Spleen (tissue), 11 donors: ENCODE measurements at regions not wholly inside any gene's neighbourhood (a gene's known extent, or its start where the extent isn't known, plus 50 kb on each side); places are given as distances from the start of the nearest gene placed in this dataset.

Source experiments
- DNase-seq: peaks from one replicate; pipeline ENCODE4 v3.0.0-alpha.2; 2020
- H3K27ac ChIP-seq, 8 donors: fragments of 200-600 bp; sonication (generic) in 7 of 8; 1 replicate in 4 of 8; 2 replicates in 4 of 8; pipeline versions ENCODE4 v1.5.0 to v1.8.0; 2016 to 2021; ENCODE audit warnings: inconsistent platforms in 4 of 8, mild to moderate bottlenecking in 4 of 8, moderate library complexity in 1 of 8
- H3K27me3 ChIP-seq, 7 donors: fragments of 200-600 bp; sonication (generic) in 6 of 7; replicated peaks in 1 of 7; 1 replicate in 4 of 7; 2 replicates in 3 of 7; pipeline versions ENCODE4 v1.5.0 to v1.8.0; 2016 to 2021; ENCODE audit warnings: inconsistent platforms in 3 of 7, mild to moderate bottlenecking in 1 of 7
- H3K36me3 ChIP-seq, 6 donors: fragments of 200-600 bp; sonication (generic) in 5 of 6; 1 replicate in 4 of 6; 2 replicates in 2 of 6; pipeline versions ENCODE4 v1.5.0 to v1.8.0; 2016 to 2021; ENCODE audit warnings: inconsistent platforms in 2 of 6
- H3K4me1 ChIP-seq, 6 donors: fragments of 200-600 bp; sonication (generic) in 5 of 6; 1 replicate in 3 of 6; 2 replicates in 3 of 6; pipeline versions ENCODE4 v1.5.0 to v1.8.0; 2016 to 2021; ENCODE audit warnings: inconsistent platforms in 3 of 6
- H3K4me3 ChIP-seq, 8 donors: fragments of 200-600 bp; sonication (generic) in 7 of 8; 1 replicate in 4 of 8; 2 replicates in 4 of 8; pipeline versions ENCODE4 v1.5.0 to v1.8.0; 2016 to 2021; ENCODE audit warnings: inconsistent platforms in 4 of 8, mild to moderate bottlenecking in 4 of 8, moderate library complexity in 2 of 8
- H3K9me3 ChIP-seq, 8 donors: fragments of 200-600 bp; sonication (generic) in 7 of 8; 1 replicate in 4 of 8; 2 replicates in 4 of 8; pipeline versions ENCODE4 v1.5.0 to v1.8.0; 2016 to 2021; ENCODE audit warnings: inconsistent platforms in 4 of 8
- POLR2A ChIP-seq, 3 donors: fragments of 450-650 bp; IDR thresholded peaks; one replicate each; pipeline ENCODE4 v1.5.1; 2017; ENCODE audit warnings: antibody characterized with exemption in 3 of 3, mild to moderate bottlenecking in 1 of 3
- POLR2AphosphoS5 ChIP-seq, 3 donors: sonication (generic); formaldehyde crosslinking; IDR thresholded peaks; one replicate each; pipeline ENCODE4 v1.5.1; 2017; ENCODE audit warnings: antibody characterized with exemption in 3 of 3
- WGBS, 5 donors: extraction: QIAGEN DNeasy Blood & Tissue Kit in 3 of 5; methylation state at CpG; one replicate each; pipeline versions ENCODE4 v1.1.5 to v1.1.7; 2013 to 2018; 5-methylcytosine and 5-hydroxymethylcytosine counted together
- intact Hi-C: fragments of 100-400 bp; cut with DNase I; formaldehyde crosslinking; loops from one replicate; pipeline ENCODE4 v1.15.0; 2023; ENCODE audit warnings: low total_unique reads
- TF ChIP-seq, protein P1 (sequence below), 11 experiments: fragments of 200-600 bp in 7 of 11; fragments of 450-650 bp in 4 of 11; sonication (generic) in 4 of 11; IDR thresholded peaks in 8 of 11; conservative IDR thresholded peaks in 3 of 11; 1 replicate in 7 of 11; 2 replicates in 4 of 11; pipeline versions ENCODE4 v1.4.0 to v1.8.0; 2016 to 2021; ENCODE audit warnings: antibody characterized with exemption in 11 of 11, inconsistent platforms in 4 of 11, mild to moderate bottlenecking in 1 of 11
- donor health status: healthy with polysubstance abuse.
- donor health status: DM: no; HTN: no; CAD: no; lungs with moderate emphysema.
- donor health status: DM: no; HTN: no; CAD: no.
- donor health status: Bipolar disorder and iron deficiency.
- donor health status: healthy.
- donor health status: DM: no; HTN: no; CAD: no.
- donor health status: DM: yes; HTN: yes; CAD: no.

DNA sequence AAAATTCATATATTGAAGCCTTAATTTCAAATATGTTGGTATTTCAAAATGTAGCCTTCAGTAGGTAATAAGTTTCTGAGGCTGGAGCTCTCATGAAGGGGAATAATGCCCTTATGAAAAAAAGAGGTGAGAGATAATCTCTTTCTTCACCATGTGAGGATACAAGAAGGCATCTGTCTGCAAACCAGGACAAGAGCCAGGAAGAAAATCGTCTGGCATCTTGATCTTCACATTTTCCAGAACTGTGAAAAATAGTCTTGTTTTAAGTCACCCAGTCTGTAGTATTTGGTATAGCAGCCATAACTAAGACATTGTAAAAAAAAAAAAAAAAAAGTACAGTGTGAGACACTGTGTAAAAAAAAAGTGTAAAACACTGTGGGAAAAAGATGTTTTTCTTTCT lies 768.9 kb downstream of the TAF11L14 start:
- no peak for DNase-seq
- intact Hi-C loops: no loop called here
- 47 to 78% (median 60%) methylated on average over 1 of the region's 1 CpG for WGBS, 5 donors

DNA sequence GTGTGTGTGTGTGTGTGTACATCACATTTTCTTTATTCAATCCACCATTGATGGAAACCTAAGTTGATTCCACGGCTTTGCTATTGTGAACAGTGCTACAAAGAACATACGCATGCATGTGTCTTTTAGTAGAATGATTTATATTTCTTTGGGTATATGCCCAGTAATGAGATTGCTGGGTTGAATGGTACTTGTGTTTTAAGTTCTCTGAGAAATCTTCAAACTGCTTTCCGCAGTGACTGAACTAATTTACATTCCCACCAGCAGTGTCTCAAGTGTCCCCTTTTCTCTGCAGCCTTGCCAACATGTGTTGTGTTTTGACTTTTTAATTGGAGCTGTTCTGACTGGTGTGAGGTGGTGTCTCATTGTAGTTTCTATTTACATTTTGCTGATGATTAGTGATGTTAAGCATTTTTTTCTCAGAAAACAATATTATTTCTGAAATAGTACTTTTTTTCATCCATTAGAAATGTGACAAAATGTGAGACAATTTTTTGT lies 769.7 kb downstream of the TAF11L14 start:
- 67 to 87% (median 81%) methylated on average over 3 of the region's 3 CpGs for WGBS, 5 donors
- Histone ChIP-seq H3K9me3 (peaks cover 0 to 7% (median 0%) of the 10 kb centered on the region in 8 donors), H3K27me3 (no peaks in the 10 kb centered on the region), H3K4me1 (no peaks in the 10 kb centered on the region), H3K36me3 (no peaks in the 10 kb centered on the region), H3K27ac (no peak overlapping the region), H3K4me3 (no peak overlapping the region)
- DNase-seq: no peak
- TF ChIP-seq, protein P1, sequence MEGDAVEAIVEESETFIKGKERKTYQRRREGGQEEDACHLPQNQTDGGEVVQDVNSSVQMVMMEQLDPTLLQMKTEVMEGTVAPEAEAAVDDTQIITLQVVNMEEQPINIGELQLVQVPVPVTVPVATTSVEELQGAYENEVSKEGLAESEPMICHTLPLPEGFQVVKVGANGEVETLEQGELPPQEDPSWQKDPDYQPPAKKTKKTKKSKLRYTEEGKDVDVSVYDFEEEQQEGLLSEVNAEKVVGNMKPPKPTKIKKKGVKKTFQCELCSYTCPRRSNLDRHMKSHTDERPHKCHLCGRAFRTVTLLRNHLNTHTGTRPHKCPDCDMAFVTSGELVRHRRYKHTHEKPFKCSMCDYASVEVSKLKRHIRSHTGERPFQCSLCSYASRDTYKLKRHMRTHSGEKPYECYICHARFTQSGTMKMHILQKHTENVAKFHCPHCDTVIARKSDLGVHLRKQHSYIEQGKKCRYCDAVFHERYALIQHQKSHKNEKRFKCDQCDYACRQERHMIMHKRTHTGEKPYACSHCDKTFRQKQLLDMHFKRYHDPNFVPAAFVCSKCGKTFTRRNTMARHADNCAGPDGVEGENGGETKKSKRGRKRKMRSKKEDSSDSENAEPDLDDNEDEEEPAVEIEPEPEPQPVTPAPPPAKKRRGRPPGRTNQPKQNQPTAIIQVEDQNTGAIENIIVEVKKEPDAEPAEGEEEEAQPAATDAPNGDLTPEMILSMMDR (IDR thresholded peaks at IDR 0.05 in 8 of 11, conservative IDR thresholded peaks at IDR 0.05 in 3 of 11): no peak
- no peak for TF ChIP-seq POLR2A (IDR thresholded peaks at IDR 0.05)
- TF ChIP-seq POLR2AphosphoS5 (IDR thresholded peaks at IDR 0.05): no peak
- intact Hi-C loops: no loop called here

More for the DNA sequence above, 768.9 kb downstream of the TAF11L14 start:
- Histone ChIP-seq H3K4me1 (no peaks in the 10 kb centered on the region), H3K4me3 (no peak overlapping the region), H3K27me3 (no peaks in the 10 kb centered on the region), H3K9me3 (peaks cover 0 to 7% (median 0%) of the 10 kb centered on the region in 8 donors), H3K27ac (no peak overlapping the region), H3K36me3 (no peaks in the 10 kb centered on the region)
- TF ChIP-seq POLR2AphosphoS5 (IDR thresholded peaks at IDR 0.05) (no peak), POLR2A (IDR thresholded peaks at IDR 0.05) (no peak)
- TF ChIP-seq, protein P1 (IDR thresholded peaks at IDR 0.05 in 8 of 11, conservative IDR thresholded peaks at IDR 0.05 in 3 of 11): no peak

DNA sequence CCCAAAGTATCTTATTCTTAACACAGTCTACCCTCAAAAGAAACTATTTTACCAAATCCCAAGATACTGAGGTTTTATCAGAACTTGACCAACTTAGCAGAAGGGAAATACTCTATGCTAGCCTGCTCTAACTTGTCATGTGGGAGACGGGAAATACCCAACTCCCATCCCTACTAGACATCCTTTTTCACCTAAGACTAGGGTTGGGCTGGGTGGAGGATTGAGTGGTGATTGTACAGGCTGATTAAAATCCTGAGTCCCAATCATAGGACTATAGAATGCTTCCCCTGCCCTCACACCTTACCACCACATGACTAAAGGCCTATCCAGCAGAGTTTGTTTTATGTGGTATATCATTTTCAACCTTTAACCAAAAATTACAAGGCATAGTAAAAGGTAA lies 786.5 kb downstream of the TAF11L14 start:
- no peaks in the 10 kb centered on the region for H3K27me3 ChIP-seq
- H3K9me3 ChIP-seq: peaks cover 0 to 11% (median 2%) of the 10 kb centered on the region in 8 donors
- 74 to 93% (median 83%) methylated on average over 1 of the region's 1 CpG for WGBS, 5 donors
- H3K36me3 ChIP-seq: no peaks in the 10 kb centered on the region
- TF ChIP-seq, protein P1 (IDR thresholded peaks at IDR 0.05 in 8 of 11, conservative IDR thresholded peaks at IDR 0.05 in 3 of 11): no peak
- TF ChIP-seq POLR2AphosphoS5 (IDR thresholded peaks at IDR 0.05) (no peak), POLR2A (IDR thresholded peaks at IDR 0.05) (no peak)
- no peak overlapping the region for H3K27ac ChIP-seq
- intact Hi-C loops: no loop called here
- DNase-seq: no peak
- no peak overlapping the region for H3K4me3 ChIP-seq
- H3K4me1 ChIP-seq: no peaks in the 10 kb centered on the region

DNA sequence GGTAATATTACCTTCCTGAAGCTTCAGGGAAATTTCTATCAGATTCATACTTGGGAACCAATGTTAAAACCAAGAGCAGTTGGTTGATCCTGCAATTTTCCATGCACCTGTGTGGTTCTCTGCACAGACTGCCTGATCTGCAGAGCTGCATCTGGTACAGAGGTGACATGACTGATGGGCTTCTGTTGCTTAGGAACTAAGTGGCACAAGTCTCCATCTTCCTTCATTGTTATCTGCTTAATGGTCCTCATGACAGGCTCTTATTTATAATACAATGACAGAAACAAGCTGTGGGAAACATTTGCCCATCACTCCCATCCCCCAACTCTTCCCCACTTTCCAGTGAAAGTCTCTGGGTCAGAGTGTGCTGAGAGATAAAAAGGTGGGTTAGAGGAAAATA lies 799.1 kb downstream of the TAF11L14 start:
- H3K27me3 ChIP-seq: no peaks in the 10 kb centered on the region
- no peak for TF ChIP-seq POLR2A (IDR thresholded peaks at IDR 0.05)
- TF ChIP-seq, protein P1 (IDR thresholded peaks at IDR 0.05 in 8 of 11, conservative IDR thresholded peaks at IDR 0.05 in 3 of 11): no peak
- TF ChIP-seq POLR2AphosphoS5 (IDR thresholded peaks at IDR 0.05): no peak

More for the DNA sequence above, 799.1 kb downstream of the TAF11L14 start:
- Histone ChIP-seq H3K9me3 (peaks cover 0 to 14% (median 3%) of the 10 kb centered on the region in 8 donors), H3K36me3 (no peaks in the 10 kb centered on the region), H3K27ac (no peak overlapping the region), H3K4me3 (no peak overlapping the region), H3K4me1 (no peaks in the 10 kb centered on the region)
- no peak for DNase-seq
- intact Hi-C loops: no loop called here
